ENCODE measurements at regions not wholly inside any gene's neighbourhood (a gene's known extent, or its start where the extent isn't known, plus 50 kb on each side); places are given as distances from the start of the nearest gene placed in this dataset.

GRCh38 chr11:134887896-134888295 lies 475.9 kb upstream of the B3GAT1 start:
- DNase-seq (ENCODE audit: low read depth), result no peak
- no peak overlapping the region for H3K4me3 ChIP-seq (replicated peaks; ENCODE audit: low read depth, low read length)
- no peak for TF ChIP-seq CTCF (IDR thresholded peaks at IDR 0.05; ENCODE audit: low read length, missing control alignments)

GRCh38 chr11:134883484-134883883 lies 471.4 kb upstream of the B3GAT1 start:
- TF ChIP-seq CTCF (IDR thresholded peaks at IDR 0.05; ENCODE audit: low read length, missing control alignments), result no peak
- H3K4me3 ChIP-seq (replicated peaks; ENCODE audit: low read depth, low read length), result no peak overlapping the region
- DNase-seq (ENCODE audit: low read depth), result no peak

GRCh38 chr11:134882671-134883297 lies 470.7 kb upstream of the B3GAT1 start:
- no peak overlapping the region for H3K4me3 ChIP-seq (replicated peaks; ENCODE audit: low read depth, low read length)
- TF ChIP-seq CTCF (IDR thresholded peaks at IDR 0.05; ENCODE audit: low read length, missing control alignments), result no peak
- no peak for DNase-seq (ENCODE audit: low read depth)

- no peak for TF ChIP-seq CTCF (IDR thresholded peaks at IDR 0.05; ENCODE audit: low read length, missing control alignments)
- H3K4me3 ChIP-seq (replicated peaks; ENCODE audit: low read depth, low read length), result no peak overlapping the region
- no peak for DNase-seq (ENCODE audit: low read depth)
Measured at GRCh38 chr11:134882141-134882540, 470.1 kb upstream of the B3GAT1 start.

GRCh38 chr11:134880788-134881187 lies 468.7 kb upstream of the B3GAT1 start:
- no peak for TF ChIP-seq CTCF (IDR thresholded peaks at IDR 0.05; ENCODE audit: low read length, missing control alignments)
- no peak overlapping the region for H3K4me3 ChIP-seq (replicated peaks; ENCODE audit: low read depth, low read length)
- DNase-seq (ENCODE audit: low read depth), result no peak

- no peak for DNase-seq (ENCODE audit: low read depth)
- no peak for TF ChIP-seq CTCF (IDR thresholded peaks at IDR 0.05; ENCODE audit: low read length, missing control alignments)
- no peak overlapping the region for H3K4me3 ChIP-seq (replicated peaks; ENCODE audit: low read depth, low read length)
Measured at GRCh38 chr11:134879931-134880330, 467.9 kb upstream of the B3GAT1 start.

GRCh38 chr11:134879341-134879740 lies 467.3 kb upstream of the B3GAT1 start:
- TF ChIP-seq CTCF (IDR thresholded peaks at IDR 0.05; ENCODE audit: low read length, missing control alignments), result no peak
- DNase-seq (ENCODE audit: low read depth), result no peak
- no peak overlapping the region for H3K4me3 ChIP-seq (replicated peaks; ENCODE audit: low read depth, low read length)

All from fibroblast of pulmonary artery (primary cell).